Heart left ventricle (tissue), 13 donors: ENCODE measurements at regions not wholly inside any gene's neighbourhood (a gene's known extent, or its start where the extent isn't known, plus 50 kb on each side); places are given as distances from the start of the nearest gene placed in this dataset.

Experiments used
- POLR2A ChIP-seq, 2 donors: fragments of 450-650 bp; IDR thresholded peaks; one replicate each; pipeline ENCODE4 v1.6.1; 2017; ENCODE audit warnings: antibody characterized with exemption in 2 of 2, mild to moderate bottlenecking in 2 of 2, moderate library complexity in 2 of 2
- TF ChIP-seq, protein P1 (sequence below), 12 donors: fragments of 200-600 bp; sonication (generic) in 4 of 12; IDR thresholded peaks; one replicate each; pipeline versions ENCODE4 v1.5.0 to v1.8.0; 2018 to 2022; ENCODE audit warnings: antibody characterized with exemption in 12 of 12, mild to moderate bottlenecking in 5 of 12
- donor health status: ischemic (EF 13 %, LVEDD 7.1; RV severe dilation, severe dysfunction).
- donor health status: DM: no; HTN: yes; CAD: no.
- donor health status: DM: no; HTN: no; CAD: no.
- donor health status: ischemic (EF 25% LVEDD 6.9; RV normal size, moderate dysfunction).
- donor health status: ischemic (EF 25% LVEDD 5.7; RV mildly dilated, moderate dysfunction).
- donor health status: ischemic (EF 35%, LVEDD 5.7; RV mildly dilated, moderate dysfunction).
- donor health status: nonischemic (EF 11% LVEDD 7.7; RV severe dilation, severe dysfunction).
- donor health status: DM: yes; HTN: yes; CAD: no.
- donor health status: PGD.
- donor health status: ischemic (EF 29% LVEDD 5.4; RV normal size, mild dysfunction).
- donor health status: nonischemic (EF 23%, LVEDD 6.1; RV moderate dilation, normal function).

DNA sequence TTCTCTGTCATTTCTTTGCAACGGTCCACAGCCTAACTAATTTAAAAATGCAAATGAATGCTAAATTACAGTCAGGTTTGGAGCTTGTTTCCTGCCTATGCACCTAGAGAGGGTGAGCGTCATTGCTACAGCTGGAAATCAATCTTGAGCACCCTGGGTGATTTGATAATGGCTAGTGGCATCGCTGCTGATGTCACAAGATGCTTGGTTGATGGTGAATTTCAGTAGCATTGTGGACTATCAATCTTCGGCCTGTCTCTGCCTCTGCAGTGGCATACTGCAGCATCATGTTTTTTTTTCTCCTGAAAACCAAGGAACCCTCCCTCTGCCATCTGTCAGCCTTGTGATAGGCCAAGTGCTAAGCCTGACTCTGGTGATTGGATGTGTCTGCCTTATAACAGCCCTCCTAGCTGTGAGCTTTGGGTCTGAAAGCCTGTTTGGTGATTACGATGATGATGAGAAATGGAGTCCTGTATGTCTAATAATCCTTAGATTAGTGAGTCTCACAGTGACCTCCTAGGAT is 75.3 kb downstream of the NMUR2 start:
- TF ChIP-seq, protein P1, sequence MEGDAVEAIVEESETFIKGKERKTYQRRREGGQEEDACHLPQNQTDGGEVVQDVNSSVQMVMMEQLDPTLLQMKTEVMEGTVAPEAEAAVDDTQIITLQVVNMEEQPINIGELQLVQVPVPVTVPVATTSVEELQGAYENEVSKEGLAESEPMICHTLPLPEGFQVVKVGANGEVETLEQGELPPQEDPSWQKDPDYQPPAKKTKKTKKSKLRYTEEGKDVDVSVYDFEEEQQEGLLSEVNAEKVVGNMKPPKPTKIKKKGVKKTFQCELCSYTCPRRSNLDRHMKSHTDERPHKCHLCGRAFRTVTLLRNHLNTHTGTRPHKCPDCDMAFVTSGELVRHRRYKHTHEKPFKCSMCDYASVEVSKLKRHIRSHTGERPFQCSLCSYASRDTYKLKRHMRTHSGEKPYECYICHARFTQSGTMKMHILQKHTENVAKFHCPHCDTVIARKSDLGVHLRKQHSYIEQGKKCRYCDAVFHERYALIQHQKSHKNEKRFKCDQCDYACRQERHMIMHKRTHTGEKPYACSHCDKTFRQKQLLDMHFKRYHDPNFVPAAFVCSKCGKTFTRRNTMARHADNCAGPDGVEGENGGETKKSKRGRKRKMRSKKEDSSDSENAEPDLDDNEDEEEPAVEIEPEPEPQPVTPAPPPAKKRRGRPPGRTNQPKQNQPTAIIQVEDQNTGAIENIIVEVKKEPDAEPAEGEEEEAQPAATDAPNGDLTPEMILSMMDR (IDR thresholded peaks at IDR 0.05) = no peak
- no peak for TF ChIP-seq POLR2A (IDR thresholded peaks at IDR 0.05)
